GM12874 (cell line): ENCODE measurements at regions not wholly inside any gene's neighbourhood (a gene's known extent, or its start where the extent isn't known, plus 50 kb on each side); places are given as distances from the start of the nearest gene placed in this dataset.

ENCODE experiments used
- CTCF ChIP-seq: IDR thresholded peaks from 2 replicates; pipeline ENCODE4 v1.5.1; 2011; ENCODE audit warnings: low read depth, mild to moderate bottlenecking, control low read depth, low read length, moderate library complexity; ENCODE audit not compliant: insufficient read depth

- no peak for TF ChIP-seq CTCF
Measured at GRCh38 chr4:114226968-114227760, 247.7 kb upstream of the ARSJ start.

- no peak for TF ChIP-seq CTCF
Measured at GRCh38 chr4:114229706-114230105, 250.3 kb upstream of the ARSJ start.

GRCh38 chr4:114236171-114236769 lies 256.8 kb upstream of the ARSJ start:
- no peak for TF ChIP-seq CTCF

GRCh38 chr4:114237997-114238396 lies 258.6 kb upstream of the ARSJ start:
- TF ChIP-seq CTCF: no peak

GRCh38 chr4:114249561-114249960 lies 270.1 kb upstream of the ARSJ start:
- no peak for TF ChIP-seq CTCF

GRCh38 chr4:114249976-114250375 lies 270.5 kb upstream of the ARSJ start:
- TF ChIP-seq CTCF: no peak

- TF ChIP-seq CTCF: no peak
Measured at GRCh38 chr4:114250439-114250891, 271.0 kb upstream of the ARSJ start.
